ENCODE measurements at regions not wholly inside any gene's neighbourhood (a gene's known extent, or its start where the extent isn't known, plus 50 kb on each side); places are given as distances from the start of the nearest gene placed in this dataset.

GRCh38 chr11:25242928-25243327, 746.1 kb downstream of the LUZP2 start:
- TF ChIP-seq CTCF (IDR thresholded peaks at IDR 0.05): no peak
- no peak for TF ChIP-seq POLR2A (IDR thresholded peaks at IDR 0.05)

Measured in adrenal gland (tissue), 5 donors.